H9 (cell line): ENCODE measurements at regions not wholly inside any gene's neighbourhood (a gene's known extent, or its start where the extent isn't known, plus 50 kb on each side); places are given as distances from the start of the nearest gene placed in this dataset.
A peak's percentile ranks its signal among the peaks of the same experiment; 100 is the strongest.

Source experiments
- DNase-seq: peaks from one replicate; pipeline ENCODE4 v3.0.0-alpha.2; 2017
- H2AFZ ChIP-seq: one replicate; pipeline ENCODE4 v1.6.1; 2013; ENCODE audit warnings: mild to moderate bottlenecking, low read length, control low read depth, moderate library complexity
- H2AK5ac ChIP-seq: 2 replicates; pipeline ENCODE4 v1.6.1; 2013; ENCODE audit warnings: low read length, control low read depth, mixed read lengths; ENCODE audit not compliant: insufficient read length
- H2BK120ac ChIP-seq: one replicate; pipeline ENCODE4 v1.6.1; 2013; ENCODE audit warnings: low read depth, mild to moderate bottlenecking, low read length, control low read depth, inconsistent platforms; ENCODE audit not compliant: poor library complexity, severe bottlenecking
- H2BK12ac ChIP-seq: 2 replicates; pipeline ENCODE4 v1.6.1; 2013; ENCODE audit warnings: low read length, control low read depth, mixed read lengths, low read depth; ENCODE audit not compliant: insufficient read length
- H2BK15ac ChIP-seq: 2 replicates; pipeline ENCODE4 v1.6.1; 2013; ENCODE audit warnings: low read depth, low read length, control low read depth
- H2BK20ac ChIP-seq: one replicate; pipeline ENCODE4 v1.6.1; 2013; ENCODE audit warnings: low read depth, mild to moderate bottlenecking, low read length, control low read depth, inconsistent platforms; ENCODE audit not compliant: poor library complexity, severe bottlenecking
- H2BK5ac ChIP-seq: 2 replicates; pipeline ENCODE4 v1.6.1; 2013; ENCODE audit warnings: low read length, control low read depth, mixed read lengths; ENCODE audit not compliant: insufficient read length
- H3K14ac ChIP-seq: 2 replicates; pipeline ENCODE4 v1.6.1; 2013; ENCODE audit warnings: low read length, control low read depth; ENCODE audit not compliant: insufficient read depth
- H3K18ac ChIP-seq: 2 replicates; pipeline ENCODE4 v1.6.1; 2013; ENCODE audit warnings: low read depth, mild to moderate bottlenecking, mixed read lengths, low read length, control low read depth; ENCODE audit not compliant: insufficient read length
- H3K23ac ChIP-seq: 2 replicates; pipeline ENCODE4 v1.6.1; 2013; ENCODE audit warnings: low read length, control low read depth, mixed read lengths, low read depth; ENCODE audit not compliant: insufficient read length
- H3K23me2 ChIP-seq: 2 replicates; pipeline ENCODE4 v1.6.1; 2013; ENCODE audit warnings: low read depth, mild to moderate bottlenecking, mixed read lengths, low read length, control low read depth; ENCODE audit not compliant: insufficient read length, poor library complexity, severe bottlenecking
- H3K27ac ChIP-seq: 2 replicates; pipeline ENCODE4 v1.5.1; 2013; ENCODE audit warnings: low read length, control low read depth, mixed read lengths, low read depth; ENCODE audit not compliant: insufficient read length
- H3K27me3 ChIP-seq: 2 replicates; pipeline ENCODE4 v1.6.1; 2013; ENCODE audit warnings: low read length, control low read depth, inconsistent platforms; ENCODE audit not compliant: insufficient read depth
- H3K4ac ChIP-seq: 2 replicates; pipeline ENCODE4 v1.6.1; 2013; ENCODE audit warnings: low read depth, mild to moderate bottlenecking, control low read depth, inconsistent platforms, low read length, moderate library complexity
- H3K4me1 ChIP-seq: 2 replicates; pipeline ENCODE4 v1.6.1; 2013; ENCODE audit warnings: low read length, control low read depth, inconsistent platforms; ENCODE audit not compliant: insufficient read depth
- H3K4me2 ChIP-seq: 2 replicates; pipeline ENCODE4 v1.6.1; 2013; ENCODE audit warnings: low read length, control low read depth, mixed read lengths; ENCODE audit not compliant: insufficient read length, insufficient read depth
- H3K56ac ChIP-seq: 2 replicates; pipeline ENCODE4 v1.6.1; 2013; ENCODE audit warnings: low read depth, mild to moderate bottlenecking, mixed read lengths, low read length, control low read depth; ENCODE audit not compliant: insufficient read length
- H3K79me1 ChIP-seq: 2 replicates; pipeline ENCODE4 v1.6.1; 2013; ENCODE audit warnings: low read depth, mild to moderate bottlenecking, moderate library complexity, low read length, control low read depth, inconsistent platforms; ENCODE audit not compliant: insufficient read depth, poor library complexity, severe bottlenecking
- H3K79me2 ChIP-seq: 2 replicates; pipeline ENCODE4 v1.6.1; 2013; ENCODE audit warnings: low read length, control low read depth, inconsistent platforms; ENCODE audit not compliant: insufficient read depth
- H3K9ac ChIP-seq: 2 replicates; pipeline ENCODE4 v1.6.1; 2013; ENCODE audit warnings: low read length, control low read depth, mixed read lengths; ENCODE audit not compliant: insufficient read length; ENCODE audit errors: extremely low read depth
- H3K9me3 ChIP-seq: one replicate; pipeline ENCODE4 v1.6.1; 2013; ENCODE audit warnings: low read depth, low read length, inconsistent platforms; ENCODE audit not compliant: control insufficient read depth
- H3T11ph ChIP-seq: one replicate; pipeline ENCODE4 v1.6.1; 2013; ENCODE audit warnings: mild to moderate bottlenecking, low read length, control low read depth, inconsistent platforms
- H4K20me1 ChIP-seq: one replicate; pipeline ENCODE4 v1.6.1; 2013; ENCODE audit not compliant: control insufficient read depth, insufficient read length, insufficient read depth
- H4K5ac ChIP-seq: 2 replicates; pipeline ENCODE4 v1.6.1; 2013; ENCODE audit warnings: low read depth, mild to moderate bottlenecking, mixed read lengths, low read length, control low read depth; ENCODE audit not compliant: insufficient read length
- H4K8ac ChIP-seq: replicated peaks from 2 replicates; pipeline ENCODE4 v1.6.1; 2013; ENCODE audit warnings: low read length, control low read depth, mixed read lengths, low read depth; ENCODE audit not compliant: insufficient read length
- H4K91ac ChIP-seq: 2 replicates; pipeline ENCODE4 v1.6.1; 2013; ENCODE audit warnings: low read depth, mild to moderate bottlenecking, moderate library complexity, mixed read lengths, low read length, control low read depth; ENCODE audit not compliant: insufficient read length
- H3K27ac Mint-ChIP-seq, 3 experiments: 2 replicates in 2 of 3; 3 replicates in 1 of 3; pipeline ENCODE4 v1.8.0; 2020 to 2021; ENCODE audit warnings: mixed read lengths in 3 of 3, mild to moderate bottlenecking in 1 of 3, moderate library complexity in 1 of 3
- H3K27me3 Mint-ChIP-seq: 2 replicates; pipeline ENCODE4 v1.8.0; 2021; ENCODE audit warnings: low read depth, mild to moderate bottlenecking, moderate library complexity, mixed read lengths
- H3K36me3 Mint-ChIP-seq, 3 experiments: 2 replicates in 2 of 3; 3 replicates in 1 of 3; pipeline ENCODE4 v1.8.0; 2020 to 2021; ENCODE audit warnings: low read depth in 3 of 3, mixed read lengths in 3 of 3; ENCODE audit not compliant: insufficient read depth in 1 of 3
- H3K4me1 Mint-ChIP-seq, 2 experiments: 2 replicates each; pipeline ENCODE4 v1.8.0; 2020; ENCODE audit warnings: mixed read lengths in 2 of 2
- H3K4me3 Mint-ChIP-seq, 2 experiments: 2 replicates in 1 of 2; 3 replicates in 1 of 2; pipeline ENCODE4 v1.8.0; 2020 to 2021; ENCODE audit warnings: mild to moderate bottlenecking in 2 of 2, mixed read lengths in 2 of 2, moderate library complexity in 1 of 2
- H3K9me3 Mint-ChIP-seq, 2 experiments: 2 replicates in 1 of 2; 3 replicates in 1 of 2; pipeline ENCODE4 v1.8.0; 2020; ENCODE audit warnings: mild to moderate bottlenecking in 2 of 2, mixed read lengths in 2 of 2, moderate library complexity in 1 of 2
- WGBS: extraction: QIAGEN DNeasy Blood & Tissue Kit; methylation state at CpG from one replicate; pipeline ENCODE4 v1.1.7; 2013; ENCODE audit warnings: missing lambda C conversion rate, low lambda C conversion rate, mixed read lengths; ENCODE audit not compliant: insufficient read length; ENCODE audit errors: extremely low coverage; 5-methylcytosine and 5-hydroxymethylcytosine counted together
- TF ChIP-seq, protein P1 (sequence below): fragments of 200-600 bp; sonication (generic); conservative IDR thresholded peaks from 3 replicates; pipeline ENCODE4 v1.8.0; 2021; ENCODE audit warnings: antibody characterized with exemption, mild to moderate bottlenecking

DNA sequence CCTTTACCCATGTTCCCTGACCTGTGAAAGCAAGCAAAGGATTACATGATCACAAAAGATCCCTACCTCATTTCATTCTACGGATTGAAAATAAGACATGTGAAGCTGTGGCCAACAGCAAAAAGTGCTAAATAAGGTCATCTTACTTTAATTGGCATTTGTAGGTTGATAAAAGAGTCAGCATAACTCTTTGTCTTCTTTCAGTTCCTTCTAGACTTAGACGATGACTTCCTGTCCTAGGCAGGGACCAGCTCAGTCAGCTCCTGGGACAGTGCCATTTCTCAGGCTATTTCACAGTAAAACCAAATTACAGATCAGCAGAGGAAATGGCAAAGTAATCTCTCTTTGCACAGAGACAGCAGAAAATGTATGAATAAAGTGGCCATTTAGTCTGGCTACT is 480.7 kb downstream of the RFPL4B start:
- Histone ChIP-seq H3K9me3 (no peaks in the 10 kb centered on the region), H2BK15ac (no peak overlapping the region), H3K18ac (no peak overlapping the region), H3K14ac (no peak overlapping the region), H3K4ac (no peak overlapping the region), H3K23me2 (no peaks in the 10 kb centered on the region), H3T11ph (no peak overlapping the region), H2AFZ (no peak overlapping the region), H3K79me1 (no peaks in the 10 kb centered on the region), H2BK5ac (no peak overlapping the region), H3K27ac (no peak overlapping the region), H4K8ac (no peak overlapping the region), H2AK5ac (no peak overlapping the region), H3K4me2 (no peak overlapping the region), H4K20me1 (no peaks in the 10 kb centered on the region), H4K5ac (no peak overlapping the region), H3K23ac (no peak overlapping the region), H2BK20ac (no peak overlapping the region), H3K9ac (no peak overlapping the region), H3K56ac (no peak overlapping the region), H2BK12ac (no peak overlapping the region), H3K79me2 (no peaks in the 10 kb centered on the region), H3K27me3 (no peaks in the 10 kb centered on the region), H4K91ac (no peak overlapping the region), H3K4me1 (peaks cover 3% of the 10 kb centered on the region; the same call in 1 of the 2 replicates), H2BK120ac (no peak overlapping the region)
- DNase-seq, result no peak
- H3K9me3 Mint-ChIP-seq, result no peaks in the 10 kb centered on the region
- H3K27me3 Mint-ChIP-seq, result no peaks in the 10 kb centered on the region
- peaks cover 5 to 12% of the 10 kb centered on the region in 2 experiments for H3K4me1 Mint-ChIP-seq
- no peaks in the 10 kb centered on the region for H3K36me3 Mint-ChIP-seq
- H3K4me3 Mint-ChIP-seq, result no peak overlapping the region
- TF ChIP-seq, protein P1, sequence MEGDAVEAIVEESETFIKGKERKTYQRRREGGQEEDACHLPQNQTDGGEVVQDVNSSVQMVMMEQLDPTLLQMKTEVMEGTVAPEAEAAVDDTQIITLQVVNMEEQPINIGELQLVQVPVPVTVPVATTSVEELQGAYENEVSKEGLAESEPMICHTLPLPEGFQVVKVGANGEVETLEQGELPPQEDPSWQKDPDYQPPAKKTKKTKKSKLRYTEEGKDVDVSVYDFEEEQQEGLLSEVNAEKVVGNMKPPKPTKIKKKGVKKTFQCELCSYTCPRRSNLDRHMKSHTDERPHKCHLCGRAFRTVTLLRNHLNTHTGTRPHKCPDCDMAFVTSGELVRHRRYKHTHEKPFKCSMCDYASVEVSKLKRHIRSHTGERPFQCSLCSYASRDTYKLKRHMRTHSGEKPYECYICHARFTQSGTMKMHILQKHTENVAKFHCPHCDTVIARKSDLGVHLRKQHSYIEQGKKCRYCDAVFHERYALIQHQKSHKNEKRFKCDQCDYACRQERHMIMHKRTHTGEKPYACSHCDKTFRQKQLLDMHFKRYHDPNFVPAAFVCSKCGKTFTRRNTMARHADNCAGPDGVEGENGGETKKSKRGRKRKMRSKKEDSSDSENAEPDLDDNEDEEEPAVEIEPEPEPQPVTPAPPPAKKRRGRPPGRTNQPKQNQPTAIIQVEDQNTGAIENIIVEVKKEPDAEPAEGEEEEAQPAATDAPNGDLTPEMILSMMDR, result no peak
- no CpG with 5 or more reads among the region's 2 CpGs for WGBS
- peak overlapping the region in 1 of 3 experiments; percentile 95; a peak in 3 of 7 replicates for H3K27ac Mint-ChIP-seq
